HepG2 (cell line): ENCODE measurements at regions not wholly inside any gene's neighbourhood (a gene's known extent, or its start where the extent isn't known, plus 50 kb on each side); places are given as distances from the start of the nearest gene placed in this dataset.
A peak's percentile ranks its signal among the peaks of the same experiment; 100 is the strongest.

Source experiments
- BHLHE40 ChIP-seq: IDR thresholded peaks from 2 replicates; pipeline ENCODE4 v1.6.1; 2011; ENCODE audit warnings: low read length, improper control_type of control experiment
- CAMTA2 ChIP-seq: sonication (generic); formaldehyde crosslinking; IDR thresholded peaks from 2 replicates; pipeline ENCODE4 v1.4.0; 2020; ENCODE audit warnings: mild to moderate bottlenecking, missing genetic modification reagents, borderline replicate concordance
- CHD4 ChIP-seq: fragments of 200-600 bp; sonication (generic); IDR thresholded peaks from 2 replicates; pipeline ENCODE4 v1.7.0; 2017; ENCODE audit warnings: mild to moderate bottlenecking, low read length, borderline replicate concordance
- DMTF1 ChIP-seq: sonication (generic); formaldehyde crosslinking; IDR thresholded peaks from 2 replicates; pipeline ENCODE4 v1.4.0; 2020; ENCODE audit warnings: mild to moderate bottlenecking, missing genetic modification reagents
- DPF2 ChIP-seq: sonication (generic); formaldehyde crosslinking; IDR thresholded peaks from 2 replicates; pipeline ENCODE4 v1.4.0; 2020; ENCODE audit warnings: mild to moderate bottlenecking, low read depth, missing genetic modification reagents, borderline replicate concordance
- HIVEP1 ChIP-seq: sonication (generic); formaldehyde crosslinking; IDR thresholded peaks from 2 replicates; pipeline ENCODE4 v1.4.0; 2020; ENCODE audit warnings: mild to moderate bottlenecking, missing genetic modification reagents
- MTA1 ChIP-seq: sonication (generic); formaldehyde crosslinking; IDR thresholded peaks from 2 replicates; pipeline ENCODE4 v1.4.0; 2020; ENCODE audit warnings: missing genetic modification reagents, mild to moderate bottlenecking, borderline replicate concordance
- RCOR2 ChIP-seq: IDR thresholded peaks from 2 replicates; pipeline ENCODE4 v1.6.1; 2016; ENCODE audit warnings: missing biosample characterization, missing genetic modification reagents
- SNRNP70 ChIP-seq: fragments of 200-400 bp; formaldehyde crosslinking; IDR thresholded peaks from 2 replicates; pipeline ENCODE4 v1.6.1; 2017; ENCODE audit warnings: mild to moderate bottlenecking, low read depth, low read length, moderate library complexity
- TBP ChIP-seq: sonication (generic); formaldehyde crosslinking; IDR thresholded peaks from 2 replicates; pipeline ENCODE4 v1.5.0; 2020; ENCODE audit warnings: missing genetic modification reagents
- YEATS4 ChIP-seq: sonication (generic); formaldehyde crosslinking; IDR thresholded peaks from 2 replicates; pipeline ENCODE4 v1.4.0; 2020; ENCODE audit warnings: missing genetic modification reagents, borderline replicate concordance
- ZBTB4 ChIP-seq: sonication (generic); formaldehyde crosslinking; IDR thresholded peaks from 2 replicates; pipeline ENCODE4 v1.4.0; 2020; ENCODE audit warnings: missing genetic modification reagents, mild to moderate bottlenecking, borderline replicate concordance
- ZNF367 ChIP-seq: sonication (generic); formaldehyde crosslinking; IDR thresholded peaks from 2 replicates; pipeline ENCODE4 v1.4.0; 2020; ENCODE audit warnings: missing genetic modification reagents, borderline replicate concordance
- ZNF407 ChIP-seq: sonication (generic); formaldehyde crosslinking; IDR thresholded peaks from one replicate; pipeline ENCODE4 v1.5.1; 2020; ENCODE audit warnings: mild to moderate bottlenecking, missing genetic modification reagents; ENCODE audit errors: not compliant biosample characterization
- ZNF563 ChIP-seq: sonication (generic); formaldehyde crosslinking; IDR thresholded peaks from 2 replicates; pipeline ENCODE4 v1.8.0; 2022; ENCODE audit warnings: mild to moderate bottlenecking, moderate library complexity, missing genetic modification reagents
- ZNF776 ChIP-seq: sonication (generic); formaldehyde crosslinking; IDR thresholded peaks from 2 replicates; pipeline ENCODE4 v1.4.0; 2020; ENCODE audit warnings: mild to moderate bottlenecking, missing genetic modification reagents

- TF ChIP-seq DMTF1 (CRISPR knock-in tag) = no peak
- no peak for TF ChIP-seq YEATS4 (CRISPR knock-in tag)
- TF ChIP-seq RCOR2 = no peak
- TF ChIP-seq CHD4 = no peak
- TF ChIP-seq BHLHE40 = no peak
- TF ChIP-seq CAMTA2 (CRISPR knock-in tag) = no peak
- TF ChIP-seq ZNF367 (CRISPR knock-in tag) = no peak
- TF ChIP-seq HIVEP1 (CRISPR knock-in tag) = no peak; the same call in 1 of the 2 replicates
- TF ChIP-seq ZNF407 (CRISPR knock-in tag) = no peak
- no peak for TF ChIP-seq DPF2
- TF ChIP-seq ZNF776 (CRISPR knock-in tag) = peak; percentile 37; the same call in 1 of the 2 replicates
- TF ChIP-seq SNRNP70 = no peak
- TF ChIP-seq MTA1 (CRISPR knock-in tag) = no peak
- TF ChIP-seq TBP (CRISPR knock-in tag) = no peak
- peak; percentile 38; the same call in 1 of the 2 replicates for TF ChIP-seq ZBTB4 (CRISPR knock-in tag)
- no peak for TF ChIP-seq ZNF563
Measured at GRCh38 chr20:50390685-50391443, 119.3 kb upstream of the PTPN1 start (continued).
